Upper lobe of left lung (tissue), 4 donors: ENCODE measurements at regions not wholly inside any gene's neighbourhood (a gene's known extent, or its start where the extent isn't known, plus 50 kb on each side); places are given as distances from the start of the nearest gene placed in this dataset.

ENCODE experiments used
- CTCF ChIP-seq, 6 experiments: fragments of 450-650 bp in 4 of 6; fragments of 200-600 bp in 2 of 6; sonication (generic) in 2 of 6; IDR thresholded peaks; one replicate each; pipeline ENCODE4 v1.5.1; 2016 to 2019; ENCODE audit warnings: antibody characterized with exemption in 6 of 6
- EP300 ChIP-seq, 4 donors: sonication (generic); formaldehyde crosslinking; IDR thresholded peaks; one replicate each; pipeline ENCODE4 v1.5.1; 2017; ENCODE audit warnings: antibody characterized with exemption in 4 of 4, control low read depth in 2 of 4
- POLR2A ChIP-seq, 4 donors: fragments of 450-650 bp; IDR thresholded peaks; one replicate each; pipeline ENCODE4 v1.5.1; 2016 to 2017; ENCODE audit warnings: antibody characterized with exemption in 4 of 4, mild to moderate bottlenecking in 2 of 4
- POLR2AphosphoS5 ChIP-seq, 2 donors: sonication (generic); formaldehyde crosslinking; IDR thresholded peaks; one replicate each; pipeline ENCODE4 v1.5.1; 2017; ENCODE audit warnings: antibody characterized with exemption in 2 of 2

GRCh38 chr6:1153696-1154245 is 158.1 kb upstream of the FOXQ1 start:
- TF ChIP-seq CTCF (IDR thresholded peaks at IDR 0.05): no peak
- no peak for TF ChIP-seq POLR2AphosphoS5 (IDR thresholded peaks at IDR 0.05)
- TF ChIP-seq EP300 (IDR thresholded peaks at IDR 0.05): no peak
- no peak for TF ChIP-seq POLR2A (IDR thresholded peaks at IDR 0.05)
